ENCODE measurements at regions not wholly inside any gene's neighbourhood (a gene's known extent, or its start where the extent isn't known, plus 50 kb on each side); places are given as distances from the start of the nearest gene placed in this dataset.

GRCh38 chr16:55154262-55154661, 169.7 kb upstream of the IRX6 start:
- DNase-seq (ENCODE audit: low read depth in 2 of 2) = no peak

- DNase-seq (ENCODE audit: low read depth in 2 of 2) = no peak
Observed at GRCh38 chr16:55154956-55155355, 169.0 kb upstream of the IRX6 start.

- DNase-seq (ENCODE audit: low read depth in 2 of 2) = no peak
Observed at GRCh38 chr16:55155815-55156214, 168.2 kb upstream of the IRX6 start.

- DNase-seq (ENCODE audit: low read depth in 2 of 2) = no peak
Observed at GRCh38 chr16:55169780-55170179, 154.2 kb upstream of the IRX6 start.

- DNase-seq (ENCODE audit: low read depth in 2 of 2) = no peak
Observed at GRCh38 chr16:55171241-55171640, 152.8 kb upstream of the IRX6 start.

- no peak for DNase-seq (ENCODE audit: low read depth in 2 of 2)
Observed at GRCh38 chr16:55175389-55175788, 148.6 kb upstream of the IRX6 start.

- no peak for DNase-seq (ENCODE audit: low read depth in 2 of 2)
Observed at GRCh38 chr16:55176901-55177300, 147.1 kb upstream of the IRX6 start.

GRCh38 chr16:55179411-55179810, 144.6 kb upstream of the IRX6 start:
- DNase-seq (ENCODE audit: low read depth in 2 of 2) = no peak

GRCh38 chr16:55179852-55180585, 144.0 kb upstream of the IRX6 start:
- no peak for DNase-seq (ENCODE audit: low read depth in 2 of 2)

GRCh38 chr16:55184052-55184451, 140.0 kb upstream of the IRX6 start:
- DNase-seq (ENCODE audit: low read depth in 2 of 2) = no peak

GRCh38 chr16:55184619-55185018, 139.4 kb upstream of the IRX6 start:
- DNase-seq (ENCODE audit: low read depth in 2 of 2) = no peak

- no peak for DNase-seq (ENCODE audit: low read depth in 2 of 2)
Observed at GRCh38 chr16:55189224-55189623, 134.8 kb upstream of the IRX6 start.

- no peak for DNase-seq (ENCODE audit: low read depth in 2 of 2)
Observed at GRCh38 chr16:55189682-55190636, 134.0 kb upstream of the IRX6 start.

- no peak for DNase-seq (ENCODE audit: low read depth in 2 of 2)
Observed at GRCh38 chr16:55192734-55193133, 131.3 kb upstream of the IRX6 start.

GRCh38 chr16:55203570-55203969, 120.4 kb upstream of the IRX6 start:
- no peak for DNase-seq (ENCODE audit: low read depth in 2 of 2)

GRCh38 chr16:55204069-55204468, 119.9 kb upstream of the IRX6 start:
- DNase-seq (ENCODE audit: low read depth in 2 of 2) = no peak

- no peak for DNase-seq (ENCODE audit: low read depth in 2 of 2)
Observed at GRCh38 chr16:55204923-55205322, 119.1 kb upstream of the IRX6 start.

- DNase-seq (ENCODE audit: low read depth in 2 of 2) = no peak
Observed at GRCh38 chr16:55207693-55208428, 116.1 kb upstream of the IRX6 start.

GRCh38 chr16:55209626-55210025, 114.4 kb upstream of the IRX6 start:
- no peak for DNase-seq (ENCODE audit: low read depth in 2 of 2)

- DNase-seq (ENCODE audit: low read depth in 2 of 2) = no peak
Observed at GRCh38 chr16:55212791-55213190, 111.2 kb upstream of the IRX6 start.

GRCh38 chr16:55214412-55214811, 109.6 kb upstream of the IRX6 start:
- DNase-seq (ENCODE audit: low read depth in 2 of 2) = no peak

- no peak for DNase-seq (ENCODE audit: low read depth in 2 of 2)
Observed at GRCh38 chr16:55214974-55215494, 109.0 kb upstream of the IRX6 start.
